IMR-90 (cell line): ENCODE measurements at regions not wholly inside any gene's neighbourhood (a gene's known extent, or its start where the extent isn't known, plus 50 kb on each side); places are given as distances from the start of the nearest gene placed in this dataset.

Source experiments
- ATAC-seq: fragments of 200-7000 bp; cut with Tn5 transposase; 2 replicates; pipeline ENCODE4 v1.9.1; 2020; ENCODE audit warnings: low read depth, mild to moderate bottlenecking, moderate library complexity
- BruUV-seq: library from RNA; stranded (reverse); fragments of 400-500 nt; replicated peaks from 2 replicates; lab custom pipeline; 2021; lab: Mats Ljungman, UMichigan
- CTCF ChIA-PET: fragments of 300-600 bp; formaldehyde crosslinking; extraction: SDS; loops from one replicate; lab custom pipeline; 2021; ENCODE audit warnings: antibody characterized with exemption; lab: Yijun Ruan, JAX
- POLR2A ChIA-PET: fragments of 300-600 bp; sonication (Branson Sonifier 250); formaldehyde crosslinking; loops from one replicate; lab custom pipeline; 2022; ENCODE audit warnings: antibody characterized with exemption; ENCODE audit not compliant: unreplicated experiment; lab: Charles Lee
- DNase-seq: peaks from one replicate; pipeline ENCODE4 v3.0.0; 2013
- H2AFZ ChIP-seq: replicated peaks from 2 replicates; pipeline ENCODE3; 2013; ENCODE audit warnings: low read length, mild to moderate bottlenecking; ENCODE audit not compliant: poor library complexity
- H2AK5ac ChIP-seq: 2 replicates; pipeline ENCODE4 v1.6.1; 2013; ENCODE audit warnings: low read depth, low read length, inconsistent platforms
- H2AK9ac ChIP-seq: replicated peaks from 2 replicates; pipeline ENCODE3; 2013; ENCODE audit warnings: mild to moderate bottlenecking, low read depth, low read length, moderate library complexity; ENCODE audit not compliant: poor library complexity
- H2BK120ac ChIP-seq: 2 replicates; pipeline ENCODE4 v1.6.1; 2013; ENCODE audit warnings: low read depth, low read length, inconsistent platforms
- H2BK15ac ChIP-seq: 3 replicates; pipeline ENCODE4 v1.6.1; 2013; ENCODE audit warnings: low read depth, low read length, inconsistent platforms
- H2BK20ac ChIP-seq: 2 replicates; pipeline ENCODE4 v1.6.1; 2013; ENCODE audit warnings: low read depth, mild to moderate bottlenecking, inconsistent platforms, low read length, moderate library complexity
- H2BK5ac ChIP-seq: 2 replicates; pipeline ENCODE4 v1.6.1; 2013; ENCODE audit warnings: mild to moderate bottlenecking, low read depth, low read length, inconsistent platforms; ENCODE audit not compliant: poor library complexity, severe bottlenecking
- H3K14ac ChIP-seq: replicated peaks from 2 replicates; pipeline ENCODE4 v1.6.1; 2013; ENCODE audit warnings: low read depth, low read length, inconsistent platforms
- H3K18ac ChIP-seq: 2 replicates; pipeline ENCODE4 v1.6.1; 2013; ENCODE audit warnings: low read depth, low read length, control low read depth
- H3K23ac ChIP-seq: 2 replicates; pipeline ENCODE4 v1.6.1; 2013; ENCODE audit warnings: low read depth, low read length, inconsistent platforms
- H3K27ac ChIP-seq: 2 replicates; pipeline ENCODE4 v1.5.1; 2013; ENCODE audit warnings: mild to moderate bottlenecking, control low read depth, low read length; ENCODE audit not compliant: insufficient read depth
- H3K27me3 ChIP-seq: 2 replicates; pipeline ENCODE4 v1.6.1; 2013; ENCODE audit warnings: low read length; ENCODE audit not compliant: control insufficient read depth, insufficient read depth
- H3K36me3 ChIP-seq: 2 replicates; pipeline ENCODE4 v1.6.1; 2013; ENCODE audit warnings: low read length, mixed read lengths; ENCODE audit not compliant: control insufficient read depth, insufficient read depth
- H3K4ac ChIP-seq: 2 replicates; pipeline ENCODE4 v1.6.1; 2013; ENCODE audit warnings: low read depth, low read length, inconsistent platforms
- H3K4me1 ChIP-seq: 2 replicates; pipeline ENCODE4 v1.6.1; 2013; ENCODE audit warnings: low read length, mixed read lengths; ENCODE audit not compliant: control insufficient read depth, insufficient read depth
- H3K4me2 ChIP-seq: 2 replicates; pipeline ENCODE4 v1.6.1; 2013; ENCODE audit warnings: low read depth, mild to moderate bottlenecking, control low read depth, low read length, moderate library complexity
- H3K4me3 ChIP-seq: 2 replicates; pipeline ENCODE4 v1.5.1; 2013; ENCODE audit warnings: low read depth, mild to moderate bottlenecking, control low read depth, low read length, moderate library complexity; ENCODE audit not compliant: insufficient read depth
- H3K56ac ChIP-seq: 2 replicates; pipeline ENCODE4 v1.6.1; 2013; ENCODE audit warnings: low read length, inconsistent platforms; ENCODE audit not compliant: insufficient read depth; ENCODE audit errors: extremely low read depth
- H3K79me1 ChIP-seq, 2 experiments: 2 replicates each; pipeline ENCODE4 v1.6.1; 2013; ENCODE audit warnings: low read length in 2 of 2, inconsistent platforms in 1 of 2, low read depth in 1 of 2
- H3K9ac ChIP-seq: 2 replicates; pipeline ENCODE4 v1.6.1; 2013; ENCODE audit warnings: low read depth, low read length, control low read depth
- H3K9me1 ChIP-seq: 2 replicates; pipeline ENCODE4 v1.6.1; 2013; ENCODE audit warnings: low read length, inconsistent platforms; ENCODE audit not compliant: insufficient read depth
- H3K9me3 ChIP-seq: 2 replicates; pipeline ENCODE4 v1.6.1; 2013; ENCODE audit warnings: low read length; ENCODE audit not compliant: control insufficient read depth, insufficient read depth
- H4K20me1 ChIP-seq: 2 replicates; pipeline ENCODE4 v1.6.1; 2013; ENCODE audit warnings: low read length, inconsistent platforms; ENCODE audit not compliant: insufficient read depth
- H4K5ac ChIP-seq: 2 replicates; pipeline ENCODE4 v1.6.1; 2013; ENCODE audit warnings: mild to moderate bottlenecking, low read depth, low read length, control low read depth
- H4K8ac ChIP-seq, 2 experiments: 2 replicates each; pipeline ENCODE4 v1.6.1; 2013; ENCODE audit warnings: low read depth in 2 of 2, low read length in 2 of 2, control low read depth in 1 of 2, inconsistent platforms in 1 of 2
- H4K91ac ChIP-seq: 2 replicates; pipeline ENCODE4 v1.6.1; 2013; ENCODE audit warnings: low read depth, low read length, inconsistent platforms; ENCODE audit not compliant: insufficient read depth
- BHLHE40 ChIP-seq: fragments of 150-350 bp; IDR thresholded peaks from 2 replicates; pipeline ENCODE4 v1.6.1; 2016; ENCODE audit warnings: mild to moderate bottlenecking, low read depth, low read length
- CHD1 ChIP-seq: IDR thresholded peaks from 2 replicates; pipeline ENCODE4 v1.6.1; 2012; ENCODE audit warnings: low read depth, low read length, improper control_type of control experiment
- FOS ChIP-seq: fragments of 150-350 bp; IDR thresholded peaks from 2 replicates; pipeline ENCODE4 v1.6.1; 2016; ENCODE audit warnings: low read depth, low read length
- MAFK ChIP-seq: IDR thresholded peaks from 2 replicates; pipeline ENCODE4 v1.6.1; 2012; ENCODE audit warnings: low read depth, low read length, improper control_type of control experiment
- MAZ ChIP-seq: IDR thresholded peaks from 2 replicates; pipeline ENCODE4 v1.6.1; 2012; ENCODE audit warnings: low read depth, mild to moderate bottlenecking, low read length, improper control_type of control experiment, moderate library complexity, borderline replicate concordance
- MXI1 ChIP-seq: IDR thresholded peaks from 2 replicates; pipeline ENCODE4 v1.6.1; 2012; ENCODE audit warnings: low read depth, mild to moderate bottlenecking, low read length, moderate library complexity, borderline replicate concordance
- NFE2L2 ChIP-seq: fragments of 150-350 bp; IDR thresholded peaks from 2 replicates; pipeline ENCODE4 v1.6.1; 2016; ENCODE audit warnings: low read depth, mild to moderate bottlenecking, low read length
- POLR2A ChIP-seq: IDR thresholded peaks from 2 replicates; pipeline ENCODE4 v1.6.1; 2012; ENCODE audit warnings: mild to moderate bottlenecking, low read depth, low read length
- RCOR1 ChIP-seq: IDR thresholded peaks from 2 replicates; pipeline ENCODE4 v1.6.1; 2012; ENCODE audit warnings: mild to moderate bottlenecking, low read length, improper control_type of control experiment; ENCODE audit not compliant: insufficient replicate concordance
- WGBS, 2 experiments: methylation state at CpG; one replicate each; pipeline versions ENCODE4 v1.1.5 to v1.1.7; 2013; ENCODE audit warnings: missing lambda C conversion rate in 2 of 2; ENCODE audit not compliant: insufficient read length in 1 of 2; ENCODE audit errors: extremely low coverage in 2 of 2; 5-methylcytosine and 5-hydroxymethylcytosine counted together
- dilution Hi-C: fragments of 300-500 bp; cut with HindIII; formaldehyde crosslinking; loops from one replicate; pipeline ENCODE4 v1.14.3; 2018; ENCODE audit warnings: low sequenced_read_pairs; ENCODE audit not compliant: unreplicated experiment
- in situ Hi-C: fragments of 300-500 bp; cut with MboI; formaldehyde crosslinking; loops from 3 replicates; pipeline ENCODE4 v1.14.3; 2019; ENCODE audit warnings: low sequenced_read_pairs, inconsistent platforms, mixed read lengths
- intact Hi-C: fragments of 100-400 bp; cut with micrococcal nuclease; formaldehyde crosslinking; loops from 2 replicates; pipeline ENCODE4 v1.10.0; 2022
- TF ChIP-seq, protein P1 (sequence below): fragments of 150-350 bp; IDR thresholded peaks from 2 replicates; pipeline ENCODE4 v1.6.1; 2016; ENCODE audit warnings: low read depth, mild to moderate bottlenecking, low read length, moderate library complexity, borderline replicate concordance
- TF ChIP-seq, protein P2 (sequence below): fragments of 150-350 bp; IDR thresholded peaks from 2 replicates; pipeline ENCODE4 v1.6.1; 2017; ENCODE audit warnings: mild to moderate bottlenecking, antibody characterized with exemption, low read length, low read depth

DNA sequence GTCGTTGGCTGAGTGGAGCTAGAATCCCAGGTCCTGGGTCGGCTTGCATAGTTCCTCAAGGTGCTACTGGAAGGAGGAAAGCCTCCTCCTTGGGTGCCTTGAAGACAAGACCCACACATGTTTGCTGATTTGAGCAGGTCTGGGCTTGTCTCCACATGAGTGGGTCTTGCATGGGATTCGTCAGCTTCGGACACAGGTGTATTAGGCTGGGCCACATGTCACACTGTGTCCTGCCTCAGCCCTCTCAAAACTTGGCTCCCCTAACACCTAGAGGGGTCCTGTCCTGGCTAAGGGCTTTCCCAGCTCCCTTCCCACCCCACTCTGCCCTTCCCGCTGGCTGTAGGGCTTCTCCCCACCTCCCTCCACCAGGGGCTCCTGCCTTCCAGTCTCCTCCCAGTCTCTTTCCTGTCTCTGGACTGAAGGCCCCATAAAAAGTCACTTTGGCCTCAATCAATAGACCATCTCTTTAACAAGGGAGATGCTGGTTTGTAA is 73.0 kb upstream of the ADPGK start:
- no peaks in the 10 kb centered on the region for H4K20me1 ChIP-seq
- no peak overlapping the region for H2BK120ac ChIP-seq
- dilution Hi-C loops (no loop called here), in situ Hi-C loops (no loop called here), intact Hi-C loops (no loop called here)
- H2AK5ac ChIP-seq, result no peak overlapping the region
- H4K8ac ChIP-seq, result no peak overlapping the region
- H3K4me1 ChIP-seq, result no peaks in the 10 kb centered on the region
- no TSS peak for BruUV-seq
- DNase-seq (no peak), ATAC-seq (no peak)
- no peak overlapping the region for H3K14ac ChIP-seq
- H3K56ac ChIP-seq, result no peak overlapping the region
- CTCF ChIA-PET, result no interaction called here
- 38% methylated on average over 1 of the region's 5 CpGs; no CpG with 5 or more reads in 1 of the 2 experiments for WGBS, 2 experiments
- H3K4me2 ChIP-seq, result no peak overlapping the region
- no peak overlapping the region for H2BK5ac ChIP-seq
- no peak overlapping the region for H2AK9ac ChIP-seq
- no peak overlapping the region for H2AFZ ChIP-seq
- no peak overlapping the region for H2BK15ac ChIP-seq
- no peak overlapping the region for H4K91ac ChIP-seq
- POLR2A ChIA-PET, result no interaction called here
- H2BK20ac ChIP-seq, result no peak overlapping the region
- no peak overlapping the region for H3K4ac ChIP-seq
- no peak overlapping the region for H4K5ac ChIP-seq
- no peaks in the 10 kb centered on the region for H3K9me1 ChIP-seq
- H3K27ac ChIP-seq, result no peak overlapping the region
- no peak overlapping the region for H3K4me3 ChIP-seq
- no peaks in the 10 kb centered on the region for H3K79me1 ChIP-seq
- no peak overlapping the region for H3K9ac ChIP-seq
- peaks cover 12% of the 10 kb centered on the region for H3K27me3 ChIP-seq
- TF ChIP-seq BHLHE40, result no peak
- TF ChIP-seq NFE2L2, result no peak
- TF ChIP-seq CHD1, result no peak
- no peak for TF ChIP-seq POLR2A
- no peak for TF ChIP-seq RCOR1
- TF ChIP-seq, protein P1, sequence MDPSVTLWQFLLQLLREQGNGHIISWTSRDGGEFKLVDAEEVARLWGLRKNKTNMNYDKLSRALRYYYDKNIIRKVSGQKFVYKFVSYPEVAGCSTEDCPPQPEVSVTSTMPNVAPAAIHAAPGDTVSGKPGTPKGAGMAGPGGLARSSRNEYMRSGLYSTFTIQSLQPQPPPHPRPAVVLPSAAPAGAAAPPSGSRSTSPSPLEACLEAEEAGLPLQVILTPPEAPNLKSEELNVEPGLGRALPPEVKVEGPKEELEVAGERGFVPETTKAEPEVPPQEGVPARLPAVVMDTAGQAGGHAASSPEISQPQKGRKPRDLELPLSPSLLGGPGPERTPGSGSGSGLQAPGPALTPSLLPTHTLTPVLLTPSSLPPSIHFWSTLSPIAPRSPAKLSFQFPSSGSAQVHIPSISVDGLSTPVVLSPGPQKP, result no peak
- TF ChIP-seq MAZ, result no peak
- no peak for TF ChIP-seq MXI1
- no peak for TF ChIP-seq FOS
- TF ChIP-seq, protein P2, sequence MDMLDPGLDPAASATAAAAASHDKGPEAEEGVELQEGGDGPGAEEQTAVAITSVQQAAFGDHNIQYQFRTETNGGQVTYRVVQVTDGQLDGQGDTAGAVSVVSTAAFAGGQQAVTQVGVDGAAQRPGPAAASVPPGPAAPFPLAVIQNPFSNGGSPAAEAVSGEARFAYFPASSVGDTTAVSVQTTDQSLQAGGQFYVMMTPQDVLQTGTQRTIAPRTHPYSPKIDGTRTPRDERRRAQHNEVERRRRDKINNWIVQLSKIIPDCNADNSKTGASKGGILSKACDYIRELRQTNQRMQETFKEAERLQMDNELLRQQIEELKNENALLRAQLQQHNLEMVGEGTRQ, result no peak
- TF ChIP-seq MAFK, result no peak
- H3K23ac ChIP-seq, result no peak overlapping the region
- H3K18ac ChIP-seq, result no peak overlapping the region
- H3K9me3 ChIP-seq, result no peaks in the 10 kb centered on the region
- no peaks in the 10 kb centered on the region for H3K36me3 ChIP-seq
